ENCODE measurements at regions not wholly inside any gene's neighbourhood (a gene's known extent, or its start where the extent isn't known, plus 50 kb on each side); places are given as distances from the start of the nearest gene placed in this dataset.

- no peak for DNase-seq (ENCODE audit: low spot score)
- in situ Hi-C loops (cut with MboI; ENCODE audit: low sequenced_read_pairs, unreplicated experiment), result no loop called here
- no peak for TF ChIP-seq CTCF (IDR thresholded peaks at IDR 0.05; ENCODE audit: borderline replicate concordance, control extremely low read depth, extremely low read depth, insufficient read depth, missing control alignments)
Observed at GRCh38 chr20:1807394-1807793, 87.8 kb upstream of the SIRPA start.

- no peak for DNase-seq (ENCODE audit: low spot score)
- in situ Hi-C loops (cut with MboI; ENCODE audit: low sequenced_read_pairs, unreplicated experiment), result no loop called here
- no peak for TF ChIP-seq CTCF (IDR thresholded peaks at IDR 0.05; ENCODE audit: borderline replicate concordance, control extremely low read depth, extremely low read depth, insufficient read depth, missing control alignments)
Observed at GRCh38 chr20:1806456-1806855, 88.8 kb upstream of the SIRPA start.

GRCh38 chr20:1805816-1806215 lies 89.4 kb upstream of the SIRPA start:
- in situ Hi-C loops (cut with MboI; ENCODE audit: low sequenced_read_pairs, unreplicated experiment), result no loop called here
- TF ChIP-seq CTCF (IDR thresholded peaks at IDR 0.05; ENCODE audit: borderline replicate concordance, control extremely low read depth, extremely low read depth, insufficient read depth, missing control alignments), result no peak

GRCh38 chr20:1805161-1805581 lies 90.0 kb upstream of the SIRPA start:
- no peak for DNase-seq (ENCODE audit: low spot score)
- in situ Hi-C loops (cut with MboI; ENCODE audit: low sequenced_read_pairs, unreplicated experiment), result no loop called here

More at GRCh38 chr20:1805816-1806215, 89.4 kb upstream of the SIRPA start:
- DNase-seq (ENCODE audit: low spot score), result no peak

GRCh38 chr20:1804554-1804956 lies 90.7 kb upstream of the SIRPA start:
- in situ Hi-C loops (cut with MboI; ENCODE audit: low sequenced_read_pairs, unreplicated experiment), result no loop called here
- no peak for TF ChIP-seq CTCF (IDR thresholded peaks at IDR 0.05; ENCODE audit: borderline replicate concordance, control extremely low read depth, extremely low read depth, insufficient read depth, missing control alignments)
- no peak for DNase-seq (ENCODE audit: low spot score)

More at GRCh38 chr20:1805161-1805581, 90.0 kb upstream of the SIRPA start:
- no peak for TF ChIP-seq CTCF (IDR thresholded peaks at IDR 0.05; ENCODE audit: borderline replicate concordance, control extremely low read depth, extremely low read depth, insufficient read depth, missing control alignments)

GRCh38 chr20:1803932-1804501 lies 91.2 kb upstream of the SIRPA start:
- TF ChIP-seq CTCF (IDR thresholded peaks at IDR 0.05; ENCODE audit: borderline replicate concordance, control extremely low read depth, extremely low read depth, insufficient read depth, missing control alignments), result no peak
- no peak for DNase-seq (ENCODE audit: low spot score)
- in situ Hi-C loops (cut with MboI; ENCODE audit: low sequenced_read_pairs, unreplicated experiment), result no loop called here

All from GM13976 (cell line).